Liver (tissue), 3 donors: ENCODE measurements at regions not wholly inside any gene's neighbourhood (a gene's known extent, or its start where the extent isn't known, plus 50 kb on each side); places are given as distances from the start of the nearest gene placed in this dataset.
A peak's percentile ranks its signal among the peaks of the same experiment; 100 is the strongest.

Source experiments
- EGR1 ChIP-seq, 2 donors: IDR thresholded peaks; 2 replicates each; pipeline ENCODE4 v1.6.1; 2016 to 2018; ENCODE audit warnings: antibody characterized with exemption in 2 of 2, low read depth in 2 of 2
- GABPA ChIP-seq, 2 donors: IDR thresholded peaks in 1 of 2; conservative IDR thresholded peaks in 1 of 2; 2 replicates each; pipeline ENCODE4 v1.6.1; 2016; ENCODE audit warnings: antibody characterized with exemption in 2 of 2, mild to moderate bottlenecking in 1 of 2, moderate library complexity in 1 of 2
- JUND ChIP-seq, 2 donors: IDR thresholded peaks; 2 replicates each; pipeline ENCODE4 v1.6.1; 2016; ENCODE audit warnings: antibody characterized with exemption in 2 of 2
- RAD21 ChIP-seq, 2 donors: IDR thresholded peaks; 2 replicates each; pipeline ENCODE4 v1.6.1; 2016; ENCODE audit warnings: antibody characterized with exemption in 2 of 2, mild to moderate bottlenecking in 2 of 2
- TAF1 ChIP-seq: conservative IDR thresholded peaks from 2 replicates; pipeline ENCODE4 v1.6.1; 2016; ENCODE audit warnings: antibody characterized with exemption, mild to moderate bottlenecking
- YY1 ChIP-seq: IDR thresholded peaks from 2 replicates; pipeline ENCODE4 v1.6.1; 2016; ENCODE audit warnings: antibody characterized with exemption, mild to moderate bottlenecking
- TF ChIP-seq, protein P1 (sequence below): fragments of 150-350 bp; IDR thresholded peaks from 2 replicates; pipeline ENCODE4 v1.5.1; 2017; ENCODE audit warnings: improper control_type of control experiment, low read depth, low read length; ENCODE audit not compliant: missing input control
- TF ChIP-seq, protein P2 (sequence below): IDR thresholded peaks from 2 replicates; pipeline ENCODE4 v1.6.1; 2016; ENCODE audit warnings: antibody characterized with exemption
- TF ChIP-seq, protein P3 (sequence below): IDR thresholded peaks from 2 replicates; pipeline ENCODE4 v1.6.1; 2016; ENCODE audit warnings: antibody characterized with exemption, mild to moderate bottlenecking
- TF ChIP-seq, protein P4 (sequence below): IDR thresholded peaks from 2 replicates; pipeline ENCODE4 v1.6.1; 2016; ENCODE audit warnings: antibody characterized with exemption
- donor health status: healthy.
- donor health status: healthy.

DNA sequence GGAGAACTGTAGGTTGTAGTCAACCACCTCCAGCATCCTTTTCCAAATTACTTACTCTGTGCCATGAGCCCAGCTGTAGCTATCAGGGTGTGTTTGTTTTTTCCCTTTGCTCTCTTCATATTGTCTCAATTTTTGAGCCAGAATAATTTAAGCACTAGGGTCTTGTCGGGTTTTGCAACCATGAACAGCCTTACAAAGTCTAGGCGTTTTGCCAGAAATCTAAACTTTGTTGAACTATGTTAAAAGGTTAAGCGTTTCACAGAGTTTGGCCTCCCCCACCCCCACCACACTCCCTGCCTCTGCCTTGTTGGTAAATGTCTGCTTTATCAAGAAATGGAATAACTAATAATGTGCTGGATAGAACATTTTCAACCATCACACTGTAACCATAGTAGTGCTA lies 190.6 kb upstream of the TTC29 start:
- TF ChIP-seq EGR1 (IDR thresholded peaks at IDR 0.05; ENCODE audit: low read depth in 2 of 2) (no peak), GABPA (IDR thresholded peaks at IDR 0.05 in 1 of 2, conservative IDR thresholded peaks at IDR 0.05 in 1 of 2) (no peak), TAF1 (no peak), RAD21 (IDR thresholded peaks at IDR 0.05) (peak in 1 of 2 donors; percentile 12), JUND (IDR thresholded peaks at IDR 0.05) (no peak), YY1 (no peak)
- TF ChIP-seq, protein P1, sequence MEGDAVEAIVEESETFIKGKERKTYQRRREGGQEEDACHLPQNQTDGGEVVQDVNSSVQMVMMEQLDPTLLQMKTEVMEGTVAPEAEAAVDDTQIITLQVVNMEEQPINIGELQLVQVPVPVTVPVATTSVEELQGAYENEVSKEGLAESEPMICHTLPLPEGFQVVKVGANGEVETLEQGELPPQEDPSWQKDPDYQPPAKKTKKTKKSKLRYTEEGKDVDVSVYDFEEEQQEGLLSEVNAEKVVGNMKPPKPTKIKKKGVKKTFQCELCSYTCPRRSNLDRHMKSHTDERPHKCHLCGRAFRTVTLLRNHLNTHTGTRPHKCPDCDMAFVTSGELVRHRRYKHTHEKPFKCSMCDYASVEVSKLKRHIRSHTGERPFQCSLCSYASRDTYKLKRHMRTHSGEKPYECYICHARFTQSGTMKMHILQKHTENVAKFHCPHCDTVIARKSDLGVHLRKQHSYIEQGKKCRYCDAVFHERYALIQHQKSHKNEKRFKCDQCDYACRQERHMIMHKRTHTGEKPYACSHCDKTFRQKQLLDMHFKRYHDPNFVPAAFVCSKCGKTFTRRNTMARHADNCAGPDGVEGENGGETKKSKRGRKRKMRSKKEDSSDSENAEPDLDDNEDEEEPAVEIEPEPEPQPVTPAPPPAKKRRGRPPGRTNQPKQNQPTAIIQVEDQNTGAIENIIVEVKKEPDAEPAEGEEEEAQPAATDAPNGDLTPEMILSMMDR = no peak
- TF ChIP-seq, protein P2, sequence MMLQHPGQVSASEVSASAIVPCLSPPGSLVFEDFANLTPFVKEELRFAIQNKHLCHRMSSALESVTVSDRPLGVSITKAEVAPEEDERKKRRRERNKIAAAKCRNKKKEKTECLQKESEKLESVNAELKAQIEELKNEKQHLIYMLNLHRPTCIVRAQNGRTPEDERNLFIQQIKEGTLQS = no peak
- TF ChIP-seq, protein P3, sequence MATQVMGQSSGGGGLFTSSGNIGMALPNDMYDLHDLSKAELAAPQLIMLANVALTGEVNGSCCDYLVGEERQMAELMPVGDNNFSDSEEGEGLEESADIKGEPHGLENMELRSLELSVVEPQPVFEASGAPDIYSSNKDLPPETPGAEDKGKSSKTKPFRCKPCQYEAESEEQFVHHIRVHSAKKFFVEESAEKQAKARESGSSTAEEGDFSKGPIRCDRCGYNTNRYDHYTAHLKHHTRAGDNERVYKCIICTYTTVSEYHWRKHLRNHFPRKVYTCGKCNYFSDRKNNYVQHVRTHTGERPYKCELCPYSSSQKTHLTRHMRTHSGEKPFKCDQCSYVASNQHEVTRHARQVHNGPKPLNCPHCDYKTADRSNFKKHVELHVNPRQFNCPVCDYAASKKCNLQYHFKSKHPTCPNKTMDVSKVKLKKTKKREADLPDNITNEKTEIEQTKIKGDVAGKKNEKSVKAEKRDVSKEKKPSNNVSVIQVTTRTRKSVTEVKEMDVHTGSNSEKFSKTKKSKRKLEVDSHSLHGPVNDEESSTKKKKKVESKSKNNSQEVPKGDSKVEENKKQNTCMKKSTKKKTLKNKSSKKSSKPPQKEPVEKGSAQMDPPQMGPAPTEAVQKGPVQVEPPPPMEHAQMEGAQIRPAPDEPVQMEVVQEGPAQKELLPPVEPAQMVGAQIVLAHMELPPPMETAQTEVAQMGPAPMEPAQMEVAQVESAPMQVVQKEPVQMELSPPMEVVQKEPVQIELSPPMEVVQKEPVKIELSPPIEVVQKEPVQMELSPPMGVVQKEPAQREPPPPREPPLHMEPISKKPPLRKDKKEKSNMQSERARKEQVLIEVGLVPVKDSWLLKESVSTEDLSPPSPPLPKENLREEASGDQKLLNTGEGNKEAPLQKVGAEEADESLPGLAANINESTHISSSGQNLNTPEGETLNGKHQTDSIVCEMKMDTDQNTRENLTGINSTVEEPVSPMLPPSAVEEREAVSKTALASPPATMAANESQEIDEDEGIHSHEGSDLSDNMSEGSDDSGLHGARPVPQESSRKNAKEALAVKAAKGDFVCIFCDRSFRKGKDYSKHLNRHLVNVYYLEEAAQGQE = no peak
- TF ChIP-seq, protein P4, sequence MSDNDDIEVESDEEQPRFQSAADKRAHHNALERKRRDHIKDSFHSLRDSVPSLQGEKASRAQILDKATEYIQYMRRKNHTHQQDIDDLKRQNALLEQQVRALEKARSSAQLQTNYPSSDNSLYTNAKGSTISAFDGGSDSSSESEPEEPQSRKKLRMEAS = no peak
